CD4-positive, alpha-beta memory T cell (primary cell): ENCODE measurements at regions not wholly inside any gene's neighbourhood (a gene's known extent, or its start where the extent isn't known, plus 50 kb on each side); places are given as distances from the start of the nearest gene placed in this dataset.

ENCODE experiments used
- CTCF ChIA-PET: fragments of 350-600 bp; sonication (Branson Sonifier 250); formaldehyde crosslinking; loops from one replicate; lab custom pipeline; 2021; ENCODE audit warnings: inconsistent platforms; ENCODE audit not compliant: partially characterized antibody; lab: Charles Lee
- POLR2A ChIA-PET: fragments of 350-600 bp; sonication (Branson Sonifier 250); formaldehyde crosslinking; loops from one replicate; lab custom pipeline; 2021; ENCODE audit not compliant: partially characterized antibody; lab: Charles Lee
- DNase-seq, 5 donors: peaks; one replicate each; pipeline versions ENCODE4 v3.0.0 to v3.0.0-alpha.2; 2020 to 2022; ENCODE audit warnings: mixed read lengths in 1 of 5
- H3K27ac ChIP-seq: one replicate; pipeline ENCODE4 v1.7.0; 2013; ENCODE audit warnings: low read depth, low read length
- H3K27me3 ChIP-seq: 2 replicates; pipeline ENCODE4 v1.7.0; 2013; ENCODE audit warnings: mild to moderate bottlenecking, low read length, moderate library complexity; ENCODE audit not compliant: insufficient read depth
- H3K36me3 ChIP-seq: 2 replicates; pipeline ENCODE4 v1.7.0; 2013; ENCODE audit warnings: mild to moderate bottlenecking, low read length, moderate library complexity; ENCODE audit not compliant: insufficient read depth
- H3K4me1 ChIP-seq: 2 replicates; pipeline ENCODE4 v1.7.0; 2013; ENCODE audit warnings: mild to moderate bottlenecking, low read length, moderate library complexity; ENCODE audit not compliant: insufficient read depth
- H3K4me3 ChIP-seq, 2 donors: one replicate each; pipeline ENCODE4 v1.7.0; 2013; ENCODE audit warnings: low read length in 2 of 2, mild to moderate bottlenecking in 1 of 2
- H3K9me3 ChIP-seq, 2 donors: one replicate each; pipeline ENCODE4 v1.7.0; 2013; ENCODE audit warnings: low read length in 2 of 2, control low read depth in 1 of 2; ENCODE audit not compliant: control insufficient read depth in 1 of 2
- H3K27ac Mint-ChIP-seq, 7 donors: one replicate each; pipeline ENCODE4 v1.8.0; 2020 to 2021; ENCODE audit warnings: mixed read lengths in 7 of 7, mild to moderate bottlenecking in 6 of 7, inconsistent platforms in 3 of 7, moderate library complexity in 3 of 7
- H3K27me3 Mint-ChIP-seq, 2 donors: one replicate each; pipeline ENCODE4 v1.8.0; 2020 to 2021; ENCODE audit warnings: mixed read lengths in 2 of 2
- H3K36me3 Mint-ChIP-seq, 2 donors: one replicate each; pipeline ENCODE4 v1.8.0; 2020 to 2021; ENCODE audit warnings: mixed read lengths in 2 of 2, inconsistent platforms in 1 of 2, mild to moderate bottlenecking in 1 of 2
- H3K4me1 Mint-ChIP-seq, 4 donors: one replicate each; pipeline ENCODE4 v1.8.0; 2020 to 2021; ENCODE audit warnings: mixed read lengths in 4 of 4, mild to moderate bottlenecking in 1 of 4
- H3K4me3 Mint-ChIP-seq, 8 donors: one replicate each; pipeline ENCODE4 v1.8.0; 2020 to 2021; ENCODE audit warnings: mixed read lengths in 8 of 8, mild to moderate bottlenecking in 7 of 8, moderate library complexity in 6 of 8, inconsistent platforms in 3 of 8
- H3K9me3 Mint-ChIP-seq, 8 donors: one replicate each; pipeline ENCODE4 v1.8.0; 2020 to 2021; ENCODE audit warnings: mixed read lengths in 8 of 8, mild to moderate bottlenecking in 5 of 8, inconsistent platforms in 3 of 8, moderate library complexity in 1 of 8
- intact Hi-C: fragments of 100-400 bp; cut with micrococcal nuclease; formaldehyde crosslinking; loops from one replicate; pipeline ENCODE4 v1.15.1; 2023

GRCh38 chr6:96458771-96459170 lies 62.8 kb upstream of the UFL1 start:
- no peaks in the 10 kb centered on the region for H3K36me3 ChIP-seq
- H3K9me3 ChIP-seq: no peaks in the 10 kb centered on the region
- no peak overlapping the region for H3K27ac ChIP-seq
- intact Hi-C loops: no loop called here
- no peak for DNase-seq
- H3K4me3 Mint-ChIP-seq: no peak overlapping the region
- ChIA-PET POLR2A (no interaction called here), CTCF (no interaction called here)
- H3K36me3 Mint-ChIP-seq: no peaks in the 10 kb centered on the region
- no peak overlapping the region for H3K4me3 ChIP-seq
- H3K4me1 Mint-ChIP-seq: no peaks in the 10 kb centered on the region
- no peak overlapping the region for H3K27ac Mint-ChIP-seq
- H3K27me3 ChIP-seq: no peaks in the 10 kb centered on the region
- no peaks in the 10 kb centered on the region for H3K9me3 Mint-ChIP-seq
- H3K4me1 ChIP-seq: no peaks in the 10 kb centered on the region
- peaks cover 0 to 3% of the 10 kb centered on the region in 2 donors for H3K27me3 Mint-ChIP-seq

GRCh38 chr6:96460052-96460700 lies 61.4 kb upstream of the UFL1 start:
- H3K9me3 ChIP-seq: no peaks in the 10 kb centered on the region
- no peaks in the 10 kb centered on the region for H3K4me1 ChIP-seq
- ChIA-PET POLR2A (no interaction called here), CTCF (no interaction called here)
- DNase-seq: no peak
- intact Hi-C loops: no loop called here
- no peak overlapping the region for H3K4me3 Mint-ChIP-seq
- H3K36me3 Mint-ChIP-seq: no peaks in the 10 kb centered on the region
- peaks cover 0 to 3% (median under 1%) of the 10 kb centered on the region in 4 donors for H3K4me1 Mint-ChIP-seq
- no peaks in the 10 kb centered on the region for H3K27me3 ChIP-seq
- no peak overlapping the region for H3K27ac Mint-ChIP-seq
- H3K36me3 ChIP-seq: no peaks in the 10 kb centered on the region
- H3K27me3 Mint-ChIP-seq: peaks cover 0 to 3% of the 10 kb centered on the region in 2 donors
- H3K9me3 Mint-ChIP-seq: no peaks in the 10 kb centered on the region
- H3K4me3 ChIP-seq: no peak overlapping the region
- no peak overlapping the region for H3K27ac ChIP-seq

- Mint-ChIP-seq H3K9me3 (no peaks in the 10 kb centered on the region), H3K27ac (no peak overlapping the region), H3K4me3 (no peak overlapping the region), H3K4me1 (peaks cover 12 to 23% (median 16%) of the 10 kb centered on the region in 4 donors), H3K36me3 (no peaks in the 10 kb centered on the region), H3K27me3 (no peaks in the 10 kb centered on the region)
- H3K27me3 ChIP-seq: no peaks in the 10 kb centered on the region
- H3K36me3 ChIP-seq: no peaks in the 10 kb centered on the region
- no peaks in the 10 kb centered on the region for H3K9me3 ChIP-seq
- no peak overlapping the region for H3K4me3 ChIP-seq
- no peak for DNase-seq
- ChIA-PET POLR2A (interaction anchor here (1.2 kb wide), 1 partner anchor 56 kb away, joined by 4 read pairs; no protein-coding TSS in a partner anchor), CTCF (interaction anchor here (0.8 to 2.9 kb wide), 3 partner anchors 10 to 37 kb away, joined by 3 to 7 read pairs (median 4); no protein-coding TSS in a partner anchor)
- peaks cover 14% of the 10 kb centered on the region for H3K4me1 ChIP-seq
- intact Hi-C loops: loop anchor here (5.0 kb wide), 1 partner anchor 1033 kb away; no protein-coding TSS in a partner anchor
- no peak overlapping the region for H3K27ac ChIP-seq
Observed at GRCh38 chr6:96465321-96465903, 56.2 kb upstream of the UFL1 start.

GRCh38 chr6:96466147-96466863 lies 55.3 kb upstream of the UFL1 start:
- H3K9me3 ChIP-seq: no peaks in the 10 kb centered on the region
- H3K27me3 Mint-ChIP-seq: no peaks in the 10 kb centered on the region
- peaks cover 12 to 23% (median 16%) of the 10 kb centered on the region in 4 donors for H3K4me1 Mint-ChIP-seq
- H3K27ac Mint-ChIP-seq: peak overlapping the region in 2 of 7 donors; percentile 2 to 19
- H3K36me3 Mint-ChIP-seq: no peaks in the 10 kb centered on the region
- peak overlapping the region in 3 of 8 donors; percentile 7 to 32 (median 21) for H3K4me3 Mint-ChIP-seq
- H3K4me3 ChIP-seq: no peak overlapping the region
- H3K36me3 ChIP-seq: no peaks in the 10 kb centered on the region
- CTCF ChIA-PET: interaction anchor here (0.8 to 2.9 kb wide), 4 partner anchors 10 to 36 kb away, joined by 3 to 8 read pairs (median 6); no protein-coding TSS in a partner anchor
- H3K9me3 Mint-ChIP-seq: no peaks in the 10 kb centered on the region
- no peaks in the 10 kb centered on the region for H3K27me3 ChIP-seq
- H3K27ac ChIP-seq: no peak overlapping the region
- intact Hi-C loops: loop anchor here (5.0 kb wide), 1 partner anchor 1034 kb away; no protein-coding TSS in a partner anchor
- peaks cover 14% of the 10 kb centered on the region for H3K4me1 ChIP-seq
- POLR2A ChIA-PET: interaction anchor here (1.2 kb wide), 1 partner anchor 55 kb away, joined by 4 read pairs; no protein-coding TSS in a partner anchor
- peak in 2 of 5 donors; percentile 4 for DNase-seq

- no peaks in the 10 kb centered on the region for H3K27me3 ChIP-seq
- peaks cover 12 to 23% (median 16%) of the 10 kb centered on the region in 4 donors for H3K4me1 Mint-ChIP-seq
- ChIA-PET CTCF (interaction anchor here (0.9 to 2.9 kb wide), 8 partner anchors 12 to 78 kb away, joined by 3 to 8 read pairs (median 5); partner anchors contain the start of gene UFL1), POLR2A (interaction anchor here (1.2 kb wide), 1 partner anchor 32 kb away, joined by 3 read pairs; no protein-coding TSS in a partner anchor)
- peaks cover 14% of the 10 kb centered on the region for H3K4me1 ChIP-seq
- H3K9me3 ChIP-seq: no peaks in the 10 kb centered on the region
- no peak overlapping the region for H3K4me3 Mint-ChIP-seq
- no peaks in the 10 kb centered on the region for H3K27me3 Mint-ChIP-seq
- H3K27ac Mint-ChIP-seq: no peak overlapping the region
- peaks cover 0 to 6% (median 0%) of the 10 kb centered on the region in 8 donors for H3K9me3 Mint-ChIP-seq
- intact Hi-C loops: loop anchor here (5.0 kb wide), 1 partner anchor 1036 kb away; no protein-coding TSS in a partner anchor
- no peak overlapping the region for H3K27ac ChIP-seq
- no peak overlapping the region for H3K4me3 ChIP-seq
- DNase-seq: no peak
- H3K36me3 Mint-ChIP-seq: no peaks in the 10 kb centered on the region
- H3K36me3 ChIP-seq: no peaks in the 10 kb centered on the region
Observed at GRCh38 chr6:96467814-96468213, 53.8 kb upstream of the UFL1 start.

GRCh38 chr6:96468281-96468680 lies 53.3 kb upstream of the UFL1 start:
- intact Hi-C loops: loop anchor here (5.0 kb wide), 1 partner anchor 1036 kb away; no protein-coding TSS in a partner anchor
- no peak overlapping the region for H3K4me3 Mint-ChIP-seq
- peaks cover 0 to 6% (median 0%) of the 10 kb centered on the region in 8 donors for H3K9me3 Mint-ChIP-seq
- H3K36me3 ChIP-seq: no peaks in the 10 kb centered on the region
- no peaks in the 10 kb centered on the region for H3K27me3 ChIP-seq
- no peaks in the 10 kb centered on the region for H3K36me3 Mint-ChIP-seq
- H3K27me3 Mint-ChIP-seq: no peaks in the 10 kb centered on the region
- ChIA-PET CTCF (interaction anchor here (0.9 to 2.5 kb wide), 6 partner anchors 13 to 79 kb away, joined by 3 to 8 read pairs (median 5); partner anchors contain the start of gene UFL1), POLR2A (interaction anchor here (1.2 kb wide), 1 partner anchor 31 kb away, joined by 3 read pairs; no protein-coding TSS in a partner anchor)
- H3K4me1 ChIP-seq: peaks cover 14% of the 10 kb centered on the region
- DNase-seq: no peak
- peak overlapping the region in 1 of 7 donors; percentile 9 for H3K27ac Mint-ChIP-seq
- peaks cover 12 to 23% (median 16%) of the 10 kb centered on the region in 4 donors for H3K4me1 Mint-ChIP-seq
- H3K9me3 ChIP-seq: no peaks in the 10 kb centered on the region
- H3K27ac ChIP-seq: no peak overlapping the region
- H3K4me3 ChIP-seq: no peak overlapping the region
